ENCODE measurements at regions not wholly inside any gene's neighbourhood (a gene's known extent, or its start where the extent isn't known, plus 50 kb on each side); places are given as distances from the start of the nearest gene placed in this dataset.
"Not testable (repeated sequence)": the region's sequence is repeated elsewhere in the genome, so short reads cannot be mapped to it uniquely, and the experiment has no call there.

DNA sequence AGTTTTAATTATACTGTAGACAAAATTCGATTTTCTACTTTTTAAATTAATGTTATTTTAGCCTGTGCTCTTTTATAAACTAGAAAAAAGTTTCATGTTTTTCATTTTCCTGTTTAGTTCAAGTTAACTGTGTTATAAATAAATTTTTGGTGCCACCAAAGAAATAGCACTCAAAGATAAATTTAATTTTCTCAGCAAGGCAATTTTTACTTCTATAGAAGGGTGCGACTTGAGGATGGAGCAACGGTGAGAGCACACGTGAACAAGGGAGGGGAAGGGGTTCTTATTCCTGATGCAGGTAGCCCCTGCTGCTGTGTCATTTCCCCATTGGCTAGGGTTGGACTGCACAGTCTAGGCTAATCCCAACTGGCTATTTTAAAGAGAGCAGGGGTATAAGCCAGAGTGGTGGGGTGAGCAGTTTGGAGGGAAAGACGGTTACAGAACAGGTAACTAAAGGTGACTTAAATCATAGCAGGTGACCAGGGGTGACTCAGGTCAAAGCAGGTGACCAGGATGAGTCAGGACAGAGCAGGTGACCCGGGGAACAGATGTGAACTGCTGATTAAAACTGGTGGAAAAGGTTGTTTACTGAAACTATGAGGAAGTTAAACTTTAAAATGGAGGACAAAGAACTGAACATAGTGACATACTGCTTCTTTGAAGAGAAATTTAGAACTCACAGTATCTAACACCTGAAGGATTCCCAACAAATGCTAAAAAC, 104.6 kb upstream of the GPBP1 start:
- no peak for DNase-seq

- DNase-seq: no peak
These were observed 101.5 kb upstream of the GPBP1 start for GRCh38 chr5:57072218-57072892.

DNA sequence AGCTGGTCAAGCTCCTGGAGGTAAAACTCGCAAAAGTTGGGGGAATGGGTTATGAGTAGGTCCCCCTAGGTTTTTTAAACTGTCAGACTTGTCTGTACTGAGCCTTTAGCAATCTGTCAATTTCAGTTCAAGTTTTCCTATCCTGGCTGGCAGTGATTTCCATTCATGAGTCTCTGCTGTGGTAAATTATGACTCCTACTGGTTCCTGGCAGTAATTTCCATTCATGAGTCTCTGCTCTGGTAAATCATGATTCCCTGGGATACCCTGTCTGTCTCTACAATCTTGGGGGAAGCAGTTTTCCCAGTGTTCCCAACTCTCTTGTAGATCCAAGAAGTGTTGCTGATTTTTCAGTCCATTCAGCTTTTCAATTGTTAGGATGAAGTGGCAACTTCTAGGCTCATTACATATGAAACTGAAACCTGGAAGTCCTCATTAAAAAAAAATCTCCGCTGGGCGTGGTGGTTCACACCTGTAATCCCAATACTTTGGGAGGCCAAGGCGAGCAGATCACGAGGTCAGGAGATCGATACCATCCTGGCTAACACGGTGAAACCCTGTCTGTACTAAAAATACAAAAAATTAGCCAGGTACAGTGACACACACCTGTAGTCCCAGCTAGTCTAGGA, 91.3 kb upstream of the GPBP1 start:
- no peak for DNase-seq

GRCh38 chr5:57085306-57086081, 88.4 kb upstream of the GPBP1 start:
- no peak for DNase-seq

- not testable (repeated sequence) for DNase-seq
These were observed 85.9 kb upstream of the GPBP1 start for GRCh38 chr5:57087947-57088346.

DNA sequence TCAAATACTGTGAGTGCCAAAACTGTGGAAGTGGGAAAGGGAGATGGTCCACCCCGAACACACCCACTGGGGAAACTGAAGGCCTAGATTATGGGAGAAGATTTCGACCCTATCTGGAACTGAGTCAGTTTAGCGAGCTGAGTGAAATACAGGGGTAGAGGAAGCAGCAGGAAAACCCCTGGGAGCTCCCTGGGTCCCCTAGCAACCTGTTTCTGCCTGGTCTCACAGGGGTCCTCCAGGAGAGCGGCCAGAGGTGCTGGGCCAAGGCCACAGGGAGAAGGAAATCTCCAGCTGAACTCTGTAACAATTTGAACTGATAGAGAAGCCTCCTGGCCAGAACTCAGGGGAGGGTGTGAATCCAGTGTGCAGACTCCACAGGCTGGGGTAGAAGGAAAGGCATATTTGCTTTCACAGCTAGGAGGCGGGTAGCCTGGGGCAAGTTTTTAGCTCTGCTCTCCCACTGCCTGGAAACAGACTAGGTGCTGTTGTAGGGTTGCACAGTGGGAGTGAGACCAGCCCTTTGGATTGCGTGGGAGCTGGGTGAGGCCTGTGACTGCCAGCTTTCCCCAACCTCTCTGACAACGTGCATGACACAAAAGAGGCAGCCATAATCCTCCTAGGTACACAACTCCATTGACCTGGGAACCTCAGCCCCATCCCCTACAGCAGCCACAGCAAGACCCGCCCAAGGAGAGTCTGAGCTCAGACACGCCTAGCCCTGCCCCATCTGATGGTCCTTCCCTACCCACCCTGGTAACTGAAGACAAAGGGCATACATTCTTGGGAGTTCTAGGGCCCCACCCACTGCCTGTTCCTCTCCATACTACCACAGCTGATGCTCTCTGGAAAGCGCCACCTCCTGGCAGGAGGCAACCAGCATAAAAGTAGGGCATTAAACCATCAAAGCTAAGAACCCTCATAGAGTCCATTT, 78.8 kb upstream of the GPBP1 start:
- DNase-seq: no peak

GRCh38 chr5:57097526-57097925, 76.3 kb upstream of the GPBP1 start:
- no peak for DNase-seq

GRCh38 chr5:57102189-57102904, 71.5 kb upstream of the GPBP1 start:
- DNase-seq: no peak

DNA sequence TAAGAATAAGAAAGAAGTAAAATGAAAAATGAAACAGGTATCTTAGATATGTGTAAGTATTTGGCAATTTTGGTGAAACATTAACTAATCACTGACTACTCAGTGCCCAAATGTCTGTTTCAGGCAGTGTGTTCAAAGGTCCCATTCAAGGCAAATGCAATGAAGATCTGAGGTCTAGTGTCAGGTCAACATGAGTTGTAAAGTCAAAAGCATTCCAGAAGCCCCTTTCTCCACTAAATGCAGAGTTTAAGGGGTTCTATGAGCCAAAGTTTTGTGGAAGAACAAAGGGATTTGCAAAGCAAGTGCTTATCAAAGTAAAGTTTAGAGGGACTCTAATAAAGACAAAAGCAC, 71.0 kb upstream of the GPBP1 start:
- no peak for DNase-seq

DNA sequence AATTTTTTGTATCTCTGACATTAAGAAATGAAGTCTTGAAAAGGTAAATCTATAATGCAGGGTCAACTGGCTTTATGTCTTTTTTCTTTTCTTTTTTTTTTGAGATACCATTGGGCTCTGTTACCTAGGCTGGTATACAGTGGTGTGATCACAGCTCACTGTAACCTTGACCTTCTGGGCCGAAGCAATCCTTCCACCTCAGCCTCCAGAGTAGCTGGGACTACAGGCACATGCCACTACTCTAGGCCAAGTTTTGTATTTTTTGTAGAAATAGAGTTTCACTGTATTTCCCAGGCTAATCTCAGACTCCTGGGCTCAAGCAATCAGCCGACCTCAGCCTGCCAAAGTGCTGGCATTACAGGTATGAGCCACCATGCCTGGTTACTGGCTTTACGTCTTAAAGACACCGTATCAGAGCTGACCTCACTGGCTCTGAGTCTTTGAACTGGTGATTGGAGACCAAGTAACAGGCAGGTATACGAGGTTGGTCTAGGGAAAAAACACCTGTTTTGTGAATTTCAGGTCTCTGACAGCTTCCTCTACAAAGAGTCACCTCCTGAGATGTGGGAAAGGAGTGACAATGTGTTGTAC, 70.4 kb upstream of the GPBP1 start:
- DNase-seq: no peak

GRCh38 chr5:57106661-57107060, 67.2 kb upstream of the GPBP1 start:
- DNase-seq: no peak

DNA sequence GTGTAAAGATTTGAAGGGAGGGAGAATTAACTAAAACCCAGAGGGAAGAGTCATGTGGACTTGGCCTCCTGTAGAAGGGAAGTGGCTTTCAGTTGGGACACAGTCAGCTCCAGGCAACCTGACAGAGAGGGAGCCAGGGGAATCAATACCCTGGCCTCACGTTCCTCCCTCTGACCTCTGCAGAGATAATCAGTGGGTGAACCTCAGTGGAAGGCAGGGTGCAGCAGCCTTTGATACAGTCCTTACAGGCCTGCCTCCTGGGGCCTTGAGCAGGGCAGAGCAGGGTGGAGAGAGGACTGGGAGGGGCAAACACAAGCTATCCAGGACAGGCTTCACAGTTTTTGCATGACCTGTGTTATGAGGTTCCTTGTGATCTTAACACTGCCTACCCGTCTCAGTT, 61.9 kb upstream of the GPBP1 start:
- DNase-seq: no peak

GRCh38 chr5:57113481-57113880, 60.4 kb upstream of the GPBP1 start:
- no peak for DNase-seq

GRCh38 chr5:57117596-57117995, 56.3 kb upstream of the GPBP1 start:
- DNase-seq: peak; percentile 62

- no peak for DNase-seq
These were observed 54.8 kb upstream of the GPBP1 start for GRCh38 chr5:57119031-57119430.

DNA sequence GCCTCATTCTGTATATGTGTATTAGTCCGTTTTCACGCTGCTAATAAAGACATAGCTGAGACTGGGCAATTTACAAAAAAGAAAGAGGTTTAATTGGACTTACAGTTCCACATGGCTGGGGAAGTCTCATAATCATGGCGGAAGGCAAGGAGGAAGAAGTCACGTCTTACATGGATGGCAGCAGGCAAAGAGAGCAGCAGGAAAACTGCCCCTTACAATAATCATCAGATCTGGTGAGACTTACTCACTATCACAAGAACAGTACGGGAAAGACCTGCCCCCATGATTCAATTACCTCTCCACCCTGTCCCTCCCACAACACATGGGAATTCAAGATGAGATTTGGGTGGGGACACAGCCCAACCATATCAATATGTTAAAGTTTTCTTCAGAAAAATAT, 49.8 kb upstream of the GPBP1 start:
- DNase-seq: no peak
